TTC549 (cell line): ENCODE measurements at regions not wholly inside any gene's neighbourhood (a gene's known extent, or its start where the extent isn't known, plus 50 kb on each side); places are given as distances from the start of the nearest gene placed in this dataset.
A peak's percentile ranks its signal among the peaks of the same experiment; 100 is the strongest.
"Not testable (repeated sequence)": the region's sequence is repeated elsewhere in the genome, so short reads cannot be mapped to it uniquely, and the experiment has no call there.

Experiments
- FAIRE-seq: peaks from 2 replicates; lab custom pipeline; 2012; peaks lifted over from hg19 to GRCh38; lab: Jason Lieb, UNC

DNA sequence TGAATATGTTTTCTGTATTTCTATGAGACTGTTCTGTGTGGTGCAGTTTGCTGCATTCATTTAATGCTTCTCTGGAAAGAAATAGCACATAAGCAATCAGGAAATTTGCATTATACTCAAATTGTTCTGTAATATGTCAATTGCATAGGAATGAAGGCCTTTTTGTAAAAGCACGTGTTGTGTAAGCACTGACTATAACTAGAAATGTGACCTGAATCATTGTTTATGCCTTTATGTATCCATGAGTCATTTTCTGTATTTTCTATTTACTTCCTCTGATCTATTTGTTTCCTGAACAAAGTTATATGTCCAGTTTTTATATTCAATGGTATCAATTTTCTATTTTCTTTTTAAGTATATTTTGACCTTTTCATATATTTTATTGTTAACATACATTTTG lies 1455.3 kb downstream of the GRIK2 start:
- FAIRE-seq, result no peak

DNA sequence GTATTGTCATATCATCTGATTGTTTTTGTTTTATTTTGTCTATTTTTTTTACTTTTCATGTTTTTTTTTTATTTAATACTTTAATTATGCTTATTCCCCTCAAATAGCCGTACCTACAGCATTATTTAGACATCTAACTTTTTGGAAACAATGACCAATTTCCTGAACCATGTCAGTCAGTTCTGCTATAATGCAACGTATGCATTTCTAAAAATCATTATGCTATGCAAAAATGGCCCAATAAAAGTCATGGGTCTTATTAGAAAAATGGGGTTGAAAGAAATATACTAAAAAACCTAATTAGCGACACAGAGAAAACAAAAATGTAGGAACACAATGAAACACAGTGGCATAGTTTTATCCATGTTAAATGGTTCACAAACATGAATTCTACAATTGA lies 1454.7 kb downstream of the GRIK2 start:
- FAIRE-seq, result no peak

DNA sequence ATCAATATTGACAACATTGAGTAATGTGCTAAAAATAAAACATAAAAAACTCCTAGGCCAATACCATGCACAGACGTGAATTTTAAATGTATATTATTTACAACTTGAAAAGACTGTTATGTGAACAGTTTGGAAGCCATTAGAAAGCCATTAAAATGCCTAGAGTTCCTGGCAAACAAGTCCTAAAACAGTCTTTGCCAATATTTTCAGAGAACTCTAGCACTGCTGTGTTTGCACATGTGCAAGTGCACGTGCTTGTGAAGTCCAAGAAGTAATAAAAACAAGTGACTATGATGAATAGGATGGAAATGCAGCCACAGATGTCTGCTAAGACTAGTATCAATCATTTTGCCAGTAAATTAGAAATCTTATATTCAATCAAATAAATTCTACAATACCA lies 1447.6 kb downstream of the GRIK2 start:
- no peak for FAIRE-seq

DNA sequence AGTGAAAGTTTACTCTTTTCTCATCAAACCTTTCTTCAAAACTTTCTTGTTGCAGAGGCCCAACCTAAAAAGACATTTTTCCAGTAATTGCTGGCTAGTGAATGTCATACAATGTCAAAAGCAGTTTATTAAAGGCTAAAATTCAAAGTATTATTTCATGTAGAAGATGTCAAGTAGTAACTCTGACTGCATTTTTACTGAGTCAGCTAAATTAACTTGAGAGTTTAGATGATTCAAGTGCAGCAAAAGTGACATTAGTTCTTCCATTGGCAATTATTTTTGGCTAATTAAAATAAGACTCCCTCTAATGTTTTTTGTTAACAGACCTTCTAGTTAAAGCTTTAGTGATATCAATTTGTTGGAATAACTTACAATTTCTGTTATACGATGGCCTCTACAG lies 1438.5 kb downstream of the GRIK2 start:
- no peak for FAIRE-seq

DNA sequence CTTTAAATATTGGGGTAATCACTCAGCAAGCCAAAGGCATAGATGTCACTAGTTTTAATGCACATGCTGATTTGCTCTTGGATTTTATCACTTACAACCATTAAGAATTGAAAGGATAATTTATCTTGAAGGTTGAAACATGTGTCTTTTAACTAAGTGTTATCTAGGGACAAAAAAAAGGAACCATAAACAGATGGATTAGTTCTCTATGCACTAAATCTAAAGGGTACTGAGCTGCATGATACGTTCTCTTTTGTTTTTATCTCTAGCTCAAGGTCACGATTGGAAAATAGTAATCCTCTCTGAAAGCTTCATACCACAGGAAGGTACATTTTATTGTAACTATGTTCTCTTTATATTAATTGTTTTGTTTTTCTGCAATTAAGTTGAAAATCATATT lies 1426.6 kb downstream of the GRIK2 start:
- FAIRE-seq, result no peak

DNA sequence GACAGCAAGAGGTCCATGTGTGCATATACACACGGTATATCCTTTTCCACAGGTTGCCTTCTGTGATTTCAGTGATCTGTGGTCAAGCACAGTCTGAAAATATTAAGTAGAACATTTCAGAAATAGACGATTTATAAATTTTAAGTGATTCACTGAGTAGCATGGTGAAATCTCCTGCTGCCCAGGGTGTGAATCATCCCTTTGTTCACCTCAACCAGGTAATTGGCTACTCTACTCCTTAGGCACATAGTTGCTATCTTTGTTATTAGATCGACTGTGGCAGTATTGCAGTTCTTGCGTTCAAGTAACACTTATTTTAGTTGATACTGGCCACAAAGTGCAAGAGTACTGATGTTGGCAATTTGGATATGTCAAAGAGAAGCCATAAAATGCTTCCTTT lies 1421.7 kb downstream of the GRIK2 start:
- no peak for FAIRE-seq

DNA sequence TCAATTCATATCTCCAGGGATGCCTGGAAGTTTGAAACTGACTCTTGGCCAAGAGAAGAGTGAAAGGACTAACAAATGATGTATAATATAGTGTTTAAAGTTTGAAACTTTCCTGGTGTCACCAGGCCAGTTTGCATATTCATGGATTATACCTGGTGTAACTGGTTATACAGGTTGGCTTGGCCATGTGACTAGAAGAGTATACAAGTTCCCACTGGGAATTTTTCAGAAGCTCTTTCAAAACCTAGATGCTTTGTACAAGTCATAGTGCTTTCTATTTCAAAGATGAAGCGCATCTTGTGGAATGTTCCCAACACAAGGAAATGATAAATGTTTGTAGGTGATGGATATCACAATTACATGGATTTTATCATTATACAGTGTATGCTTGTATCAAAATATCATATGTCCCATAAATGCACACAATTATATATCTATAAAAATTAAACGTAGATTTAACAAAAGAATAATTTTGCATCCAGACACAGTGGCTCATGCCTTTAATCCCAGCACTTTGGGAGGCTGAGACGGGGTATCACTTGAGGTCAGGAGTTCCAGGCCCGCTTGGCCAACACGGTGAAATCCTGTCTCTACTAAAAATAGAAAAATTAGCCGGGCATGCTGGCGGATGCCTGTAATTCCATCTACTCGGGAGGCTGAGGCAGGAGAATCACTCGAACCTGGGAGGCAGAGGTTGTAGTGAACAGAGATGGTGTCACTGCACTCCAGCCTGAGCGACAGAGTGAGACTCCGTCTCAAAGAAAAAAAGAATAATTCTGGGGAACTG lies 1420.2 kb downstream of the GRIK2 start:
- FAIRE-seq, result no peak

DNA sequence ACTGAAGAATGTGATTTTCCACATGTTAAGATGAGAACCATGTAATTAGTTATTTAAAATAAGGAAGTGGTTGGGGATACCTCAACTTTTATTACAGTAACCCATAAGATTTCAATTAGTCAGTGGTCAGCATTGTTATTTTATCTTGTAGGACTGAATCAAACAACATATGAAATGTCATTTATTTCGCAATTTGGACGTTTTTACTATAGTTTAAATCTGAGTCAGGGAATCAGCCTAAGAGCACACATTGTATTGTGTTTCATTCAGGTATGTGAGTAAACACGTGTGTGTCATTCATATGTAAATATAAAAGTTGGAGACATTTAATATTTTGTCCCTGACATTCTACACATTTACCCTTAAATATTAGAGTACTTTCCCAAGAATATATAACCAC lies 1418.7 kb downstream of the GRIK2 start:
- no peak for FAIRE-seq

DNA sequence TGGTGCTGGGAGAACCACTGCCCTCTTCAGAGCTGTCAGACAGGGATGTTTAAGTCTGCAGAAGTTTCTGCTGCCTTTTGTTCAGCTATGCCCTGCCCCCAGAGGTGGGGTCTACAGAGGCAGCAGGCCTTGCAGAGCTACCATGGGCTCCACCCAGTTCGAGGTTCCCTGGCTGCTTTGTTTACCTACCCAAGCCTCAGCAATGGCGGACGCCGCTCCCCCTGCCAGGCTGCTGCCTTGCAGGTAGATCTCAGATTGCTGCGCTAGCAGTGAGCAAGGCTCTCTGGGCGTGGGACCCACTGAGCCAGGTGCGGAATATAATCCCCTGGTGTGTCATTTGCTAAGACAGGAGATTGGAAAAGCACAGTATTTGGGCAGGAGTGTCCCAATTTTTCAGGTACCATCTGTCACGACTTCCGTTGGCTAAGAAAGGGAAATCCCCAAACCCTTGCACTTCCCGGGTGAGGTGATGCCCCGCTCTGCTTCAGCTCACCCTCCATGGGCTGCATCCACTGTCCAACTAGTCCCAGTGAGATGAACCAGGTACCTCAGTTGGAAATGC lies 1415.5 kb downstream of the GRIK2 start:
- FAIRE-seq, result not testable (repeated sequence)

DNA sequence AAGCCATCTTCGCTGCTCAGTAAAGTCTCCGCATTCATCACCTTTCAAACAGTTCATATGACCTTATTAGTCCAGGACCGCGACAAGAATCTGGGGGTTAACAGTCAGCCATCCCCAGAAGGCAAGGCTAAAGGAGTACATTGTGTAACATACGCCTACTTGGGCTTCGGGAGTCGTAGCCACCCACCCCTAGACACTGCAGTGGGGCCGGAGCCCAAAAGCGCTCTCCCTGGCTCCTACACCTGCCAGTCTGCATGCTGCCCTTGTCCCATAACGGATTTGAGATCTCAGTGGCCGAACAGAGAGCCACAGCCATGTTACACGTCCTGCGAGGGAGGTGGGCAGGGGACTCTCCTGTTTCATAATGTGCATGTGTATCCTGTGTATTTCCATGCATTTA lies 1405.5 kb downstream of the GRIK2 start:
- FAIRE-seq, result no peak

DNA sequence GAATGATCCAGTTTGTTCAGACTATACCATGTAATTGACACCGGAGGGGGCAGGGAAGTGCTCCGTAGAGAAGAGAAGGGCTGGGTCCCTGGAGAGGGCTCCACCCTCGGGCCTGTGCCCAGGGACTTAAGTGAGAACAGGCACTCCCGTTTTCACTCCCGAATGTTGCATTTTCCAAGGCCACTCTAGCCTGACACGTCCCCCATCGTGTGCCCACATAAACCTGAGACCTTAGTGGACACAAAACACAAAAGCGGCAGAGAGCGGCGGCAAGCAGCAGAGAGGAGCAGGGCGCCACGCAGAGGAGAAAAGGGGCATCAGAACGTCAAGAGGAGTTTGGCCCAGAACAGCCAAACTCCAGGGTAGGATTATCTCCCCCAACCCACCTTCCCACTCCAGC lies 1405.1 kb downstream of the GRIK2 start:
- FAIRE-seq, result no peak

DNA sequence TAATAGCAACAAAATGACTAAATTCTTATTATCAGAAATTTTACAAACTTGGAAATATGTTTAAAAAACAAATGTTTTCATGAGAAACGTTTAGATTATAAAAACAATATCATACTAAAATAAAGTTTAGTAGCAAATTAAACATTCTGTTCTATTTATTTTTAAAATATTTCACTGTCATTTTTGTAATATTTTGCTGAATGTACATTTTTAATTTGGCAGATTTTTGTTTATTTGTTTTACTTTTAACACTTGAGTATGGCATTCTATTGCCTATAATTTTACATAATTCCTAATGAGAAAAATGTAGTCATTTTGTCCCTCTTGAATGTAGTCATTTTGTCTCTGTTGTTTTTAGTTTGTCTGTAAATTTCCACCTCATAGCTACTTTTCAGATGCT lies 1400.2 kb downstream of the GRIK2 start:
- peak; percentile 46 for FAIRE-seq

DNA sequence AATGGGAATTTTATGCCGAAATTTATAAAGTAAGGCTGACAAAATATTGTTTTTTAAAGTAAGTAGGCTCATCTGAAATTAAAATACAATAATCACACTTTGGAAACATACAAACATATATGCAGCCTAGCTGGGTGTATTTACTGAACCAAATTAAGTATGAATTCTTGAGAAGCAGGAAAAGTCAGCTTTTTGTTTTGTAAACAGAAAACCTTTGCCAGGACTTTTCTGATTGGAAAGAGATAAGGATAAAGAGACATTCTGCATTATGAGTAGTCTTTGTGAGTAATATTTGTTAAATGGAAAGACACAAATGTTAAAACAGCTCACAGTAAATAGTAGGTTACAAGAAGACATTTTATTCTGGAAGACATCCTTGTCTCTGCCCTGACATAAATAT lies 1380.8 kb downstream of the GRIK2 start:
- no peak for FAIRE-seq

DNA sequence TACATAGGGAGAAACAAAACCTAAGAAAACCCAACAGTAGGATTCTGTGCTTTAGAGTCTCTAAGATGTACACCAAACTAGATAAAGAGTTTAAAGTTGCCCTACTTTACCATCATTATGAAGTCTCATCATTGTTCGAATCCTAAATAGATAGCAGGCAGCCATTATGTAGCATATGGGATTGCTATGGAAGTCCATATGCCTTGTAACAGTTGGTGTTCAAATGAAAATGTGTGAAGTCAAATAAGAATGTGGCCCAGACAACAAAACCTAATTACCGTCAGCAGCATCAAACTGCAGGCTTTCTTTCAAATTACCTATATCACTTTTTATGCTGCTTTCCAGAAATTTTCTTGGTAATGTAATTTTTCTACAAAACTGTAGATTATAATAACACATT lies 1380.1 kb downstream of the GRIK2 start:
- no peak for FAIRE-seq

DNA sequence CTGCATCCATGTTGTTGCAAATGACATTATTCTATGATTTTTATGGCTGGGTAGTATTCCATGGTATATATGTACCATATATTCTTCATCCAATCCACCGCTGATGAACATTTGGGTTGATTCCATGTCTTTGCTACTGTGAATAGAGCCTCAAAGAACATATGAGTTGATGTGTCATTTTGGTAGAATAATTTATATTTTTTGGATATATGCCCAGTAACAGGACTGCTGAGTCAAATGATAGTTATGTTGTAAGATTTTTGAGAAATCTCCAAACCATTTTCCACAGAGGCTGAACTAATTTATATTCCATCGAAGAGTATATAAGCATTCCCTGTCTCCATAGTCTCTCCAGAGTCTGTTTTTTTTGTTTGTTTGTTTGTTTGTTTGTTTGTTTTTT lies 1373.5 kb downstream of the GRIK2 start:
- FAIRE-seq, result no peak

DNA sequence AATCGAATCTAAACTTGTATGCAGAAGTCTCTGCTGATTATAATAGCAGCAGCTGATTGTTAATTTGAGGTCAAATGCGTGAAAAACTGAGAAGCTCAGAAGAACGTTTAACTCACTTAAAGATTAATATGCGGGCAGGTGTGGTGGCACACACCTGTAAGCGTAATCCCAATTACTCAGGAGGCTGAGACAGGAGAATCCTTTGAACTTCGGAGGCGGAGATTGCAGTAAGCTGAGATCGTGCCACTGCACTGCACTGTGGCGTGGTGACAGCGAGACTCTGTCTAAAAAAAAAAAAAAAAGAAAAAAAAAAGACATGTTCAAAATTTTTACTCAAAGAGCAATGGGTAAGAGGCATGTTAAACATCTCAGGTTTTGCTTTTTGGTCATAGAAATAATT lies 1370.8 kb downstream of the GRIK2 start:
- no peak for FAIRE-seq

DNA sequence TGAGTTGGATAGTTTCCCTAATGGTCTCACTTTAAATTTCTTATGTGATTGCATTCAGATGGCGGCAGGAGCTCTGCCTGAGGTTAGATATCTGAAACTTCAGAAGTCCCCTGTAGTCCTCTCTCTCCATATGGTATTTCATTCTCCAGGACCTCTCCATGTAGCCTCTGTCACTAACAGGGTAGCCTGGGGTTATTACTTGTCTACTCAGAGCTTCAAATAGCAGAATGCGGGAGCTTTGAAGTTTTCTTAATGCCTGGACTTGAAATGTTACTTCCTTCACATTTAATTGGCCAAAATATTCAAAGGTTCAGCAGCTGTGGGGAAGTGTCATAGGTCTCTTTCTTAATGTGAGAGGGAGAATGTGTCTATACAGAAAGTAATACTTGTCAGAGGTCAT lies 1370.4 kb downstream of the GRIK2 start:
- FAIRE-seq, result no peak

DNA sequence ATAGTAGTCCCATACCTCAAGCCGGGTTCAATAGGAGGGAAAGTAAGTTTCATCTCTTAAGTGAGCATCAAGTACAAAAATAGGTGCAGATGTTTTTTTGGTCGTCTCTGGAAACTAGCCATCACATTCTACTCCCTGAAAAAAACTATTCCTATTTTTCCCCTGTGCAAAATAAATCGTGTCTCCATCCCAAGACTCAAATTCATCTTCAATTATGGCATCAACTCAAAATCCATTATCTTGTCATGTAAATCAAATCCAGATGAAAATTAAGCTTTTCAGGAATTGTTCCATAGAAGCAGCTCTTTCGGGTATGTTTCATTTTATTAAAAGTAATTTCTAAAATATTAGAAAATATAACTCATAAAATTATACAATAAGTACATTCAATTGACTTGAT lies 1368.4 kb downstream of the GRIK2 start:
- FAIRE-seq, result no peak

DNA sequence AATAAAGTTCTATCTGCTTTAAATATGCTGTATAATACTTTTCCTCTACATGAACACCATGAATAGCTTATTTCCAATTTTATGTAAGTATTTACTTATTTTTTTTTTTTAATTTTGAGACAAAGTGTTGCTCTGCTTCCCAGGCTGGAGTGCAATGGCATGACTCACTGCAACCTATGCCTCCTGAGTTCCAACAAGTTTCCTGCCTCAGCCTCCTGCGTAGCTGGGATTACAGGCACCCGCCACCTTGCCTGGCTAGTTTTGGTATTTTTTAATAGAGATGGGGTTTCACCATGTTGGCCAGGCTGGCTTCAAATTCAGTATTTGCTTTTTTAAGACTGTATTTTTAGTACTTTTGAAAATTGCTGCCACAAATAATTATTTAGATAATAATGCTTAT lies 1365.9 kb downstream of the GRIK2 start:
- FAIRE-seq, result no peak

DNA sequence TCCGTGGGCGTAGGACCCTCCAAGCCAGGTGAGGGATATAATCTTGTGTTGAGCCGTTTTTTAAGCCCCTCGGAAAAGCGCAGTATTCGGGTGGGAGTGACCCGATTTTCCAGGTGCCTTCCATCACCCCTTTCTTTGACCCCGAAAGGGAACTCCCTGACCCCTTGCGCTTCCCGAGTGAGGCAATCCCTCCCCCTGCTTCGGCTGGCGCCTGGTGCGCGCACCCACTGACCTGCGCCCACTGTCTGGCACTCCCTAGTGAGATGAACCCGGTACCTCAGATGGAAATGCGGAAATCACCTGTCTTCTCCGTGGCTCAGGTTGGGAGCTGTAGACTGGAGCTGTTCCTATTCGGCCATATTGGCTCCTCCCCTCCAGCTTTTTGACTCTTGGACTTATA lies 1365.0 kb downstream of the GRIK2 start:
- FAIRE-seq, result not testable (repeated sequence)

DNA sequence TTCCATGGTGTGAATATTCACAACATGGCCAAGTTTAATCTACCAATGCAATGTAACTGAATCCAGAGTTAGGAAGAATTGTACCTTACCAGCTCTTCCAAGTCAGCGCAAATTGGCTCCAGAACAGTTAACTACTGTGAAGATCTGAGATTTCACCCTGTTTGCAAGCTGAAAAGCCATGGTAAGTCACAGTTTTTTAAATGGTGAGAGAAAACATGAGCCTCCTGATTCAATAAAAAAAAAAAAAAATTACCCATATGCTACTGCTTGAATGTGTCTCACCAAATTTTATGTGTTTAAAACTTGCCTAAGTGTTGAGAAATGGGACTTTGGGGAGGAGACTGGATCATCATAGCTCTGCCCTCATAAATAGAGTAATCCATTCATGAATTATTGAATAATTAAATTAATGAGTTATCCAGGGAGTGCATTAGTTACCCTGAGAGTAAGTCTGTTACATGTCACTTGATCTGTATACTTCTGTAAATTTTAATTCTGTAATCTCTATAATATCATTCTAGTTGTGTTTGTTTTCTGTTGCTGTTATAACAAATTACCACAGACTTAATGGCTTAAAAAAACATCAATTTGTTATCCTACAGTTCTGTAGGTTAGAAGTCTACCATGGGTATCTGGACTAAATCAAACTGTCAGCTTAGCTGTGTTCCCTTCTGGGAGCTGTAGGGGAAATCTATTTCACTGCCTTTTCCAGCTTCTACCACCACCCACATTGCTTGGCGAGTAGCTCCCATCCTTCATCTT lies 1355.9 kb downstream of the GRIK2 start:
- no peak for FAIRE-seq

DNA sequence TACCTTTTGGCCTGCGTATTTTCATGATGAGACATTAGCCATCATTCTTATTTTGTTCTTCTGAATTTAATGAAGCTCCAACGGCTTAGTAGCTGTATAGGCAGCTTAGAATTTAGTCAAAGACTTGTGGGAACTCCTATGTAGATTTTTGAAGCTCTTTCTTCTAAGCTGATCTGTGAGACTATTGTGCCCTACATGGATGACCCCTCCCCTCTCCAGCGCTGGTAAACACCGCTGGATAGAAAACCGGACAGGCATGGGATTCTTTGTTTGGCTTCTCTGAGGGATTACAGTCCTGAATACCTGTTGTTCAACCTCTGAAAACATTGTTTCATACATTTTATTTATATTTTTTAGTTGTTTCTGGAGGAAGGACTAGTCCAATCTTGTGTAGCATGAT lies 1353.4 kb downstream of the GRIK2 start:
- no peak for FAIRE-seq

DNA sequence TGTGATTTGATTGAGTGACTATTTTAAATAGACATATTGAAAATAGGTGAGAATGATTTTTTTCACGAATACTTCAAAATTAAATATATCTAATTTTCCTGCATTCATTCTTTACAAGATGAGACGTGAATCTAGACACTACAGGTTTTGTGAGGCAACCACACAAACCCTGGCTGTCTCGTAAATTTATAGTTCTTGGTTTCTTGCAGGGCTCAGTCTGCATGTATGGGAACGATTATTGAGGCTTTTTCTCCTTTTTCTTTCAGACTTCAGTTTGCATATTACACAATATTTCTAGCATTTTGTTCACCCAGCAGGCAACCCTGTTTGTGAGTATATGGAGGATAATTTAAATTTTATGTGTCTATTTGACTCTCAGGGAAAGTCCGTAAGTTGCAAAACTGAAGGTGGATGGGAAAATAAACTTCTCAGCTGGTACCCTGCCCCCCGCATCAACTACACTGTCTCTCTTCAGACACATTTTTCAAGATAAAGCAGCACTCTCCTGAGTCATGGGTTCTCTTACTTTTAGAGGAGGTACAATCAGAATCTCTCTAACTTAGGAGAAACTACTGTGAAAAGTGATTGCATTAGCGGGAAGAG lies 1349.3 kb downstream of the GRIK2 start:
- no peak for FAIRE-seq
